HEK293T (cell line): ENCODE measurements at regions not wholly inside any gene's neighbourhood (a gene's known extent, or its start where the extent isn't known, plus 50 kb on each side); places are given as distances from the start of the nearest gene placed in this dataset.

ENCODE experiments used
- CTCF ChIA-PET: fragments of 350-600 bp; formaldehyde crosslinking; extraction: SDS; loops from one replicate; lab custom pipeline; 2021; ENCODE audit warnings: antibody characterized with exemption, inconsistent platforms; lab: Yijun Ruan, JAX
- POLR2A ChIA-PET: fragments of 350-600 bp; formaldehyde crosslinking; extraction: SDS; loops from one replicate; lab custom pipeline; 2020; ENCODE audit warnings: antibody characterized with exemption, inconsistent platforms; lab: Yijun Ruan, JAX
- DNase-seq: peaks from one replicate; pipeline ENCODE4 v3.0.0; 2012; ENCODE audit warnings: mixed read lengths; ENCODE audit errors: extremely low spot score
- ARNT ChIP-seq: fragments of 450-650 bp; IDR thresholded peaks from 2 replicates; pipeline ENCODE4 v1.6.1; 2017; ENCODE audit warnings: mild to moderate bottlenecking
- BHLHE40 ChIP-seq: fragments of 450-650 bp; IDR thresholded peaks from 2 replicates; pipeline ENCODE4 v1.6.1; 2016; ENCODE audit warnings: mild to moderate bottlenecking, moderate library complexity, borderline replicate concordance
- CTBP1 ChIP-seq: fragments of 450-650 bp; IDR thresholded peaks from 2 replicates; pipeline ENCODE4 v1.6.1; 2016; ENCODE audit warnings: borderline replicate concordance
- ELF4 ChIP-seq: fragments of 450-650 bp; IDR thresholded peaks from 2 replicates; pipeline ENCODE4 v1.6.1; 2017; ENCODE audit warnings: antibody characterized with exemption
- FOXA1 ChIP-seq: fragments of 450-650 bp; IDR thresholded peaks from 2 replicates; pipeline ENCODE4 v1.6.1; 2016; ENCODE audit warnings: mild to moderate bottlenecking
- FOXK2 ChIP-seq: fragments of 450-650 bp; IDR thresholded peaks from 2 replicates; pipeline ENCODE4 v1.6.1; 2016; ENCODE audit warnings: mild to moderate bottlenecking
- FOXM1 ChIP-seq: fragments of 450-650 bp; IDR thresholded peaks from 2 replicates; pipeline ENCODE4 v1.6.1; 2017; ENCODE audit warnings: mild to moderate bottlenecking, borderline replicate concordance
- HDGF ChIP-seq: fragments of 450-650 bp; IDR thresholded peaks from 2 replicates; pipeline ENCODE4 v1.6.1; 2017; ENCODE audit warnings: antibody characterized with exemption, borderline replicate concordance
- L3MBTL2 ChIP-seq: fragments of 450-650 bp; conservative IDR thresholded peaks from 2 replicates; pipeline ENCODE4 v1.6.1; 2016; ENCODE audit warnings: mild to moderate bottlenecking
- LEF1 ChIP-seq: fragments of 450-650 bp; IDR thresholded peaks from 2 replicates; pipeline ENCODE4 v1.6.1; 2017; ENCODE audit warnings: mild to moderate bottlenecking, borderline replicate concordance
- NFRKB ChIP-seq: fragments of 450-650 bp; IDR thresholded peaks from 2 replicates; pipeline ENCODE4 v1.6.1; 2016; ENCODE audit warnings: mild to moderate bottlenecking, moderate library complexity
- SP1 ChIP-seq: fragments of 450-650 bp; IDR thresholded peaks from 2 replicates; pipeline ENCODE4 v1.6.1; 2017
- SUZ12 ChIP-seq: fragments of 450-650 bp; IDR thresholded peaks from 2 replicates; pipeline ENCODE4 v1.6.1; 2016; ENCODE audit warnings: mild to moderate bottlenecking
- TARDBP ChIP-seq: fragments of 450-650 bp; IDR thresholded peaks from 2 replicates; pipeline ENCODE4 v1.6.1; 2016
- ZNF384 ChIP-seq: fragments of 450-650 bp; IDR thresholded peaks from 2 replicates; pipeline ENCODE4 v1.6.1; 2016
- TF ChIP-seq, protein P1 (sequence below): fragments of 450-650 bp; IDR thresholded peaks from 2 replicates; pipeline ENCODE4 v1.6.1; 2016

DNA sequence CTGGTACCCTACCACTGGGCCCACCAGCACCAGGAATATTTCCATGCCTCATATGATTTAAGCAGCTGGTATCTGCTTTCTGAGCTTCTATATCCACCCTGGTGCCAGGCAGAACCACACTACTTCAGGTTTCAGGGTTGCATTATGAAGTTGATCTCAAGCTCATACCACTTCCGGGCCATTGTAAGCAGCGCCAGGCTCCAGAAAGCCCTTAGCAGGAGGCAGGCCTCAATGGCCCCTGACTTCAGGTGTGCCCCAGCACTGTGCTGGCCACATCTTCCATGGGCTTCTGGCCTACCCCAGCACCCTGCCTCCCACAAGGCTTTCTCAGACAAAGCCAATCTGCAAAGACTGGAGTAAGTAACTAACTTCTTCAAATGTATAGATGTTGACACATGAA, 391.3 kb upstream of the GRM3 start:
- DNase-seq: no peak
- TF ChIP-seq L3MBTL2 (no peak), ELF4 (no peak), FOXA1 (no peak), CTBP1 (no peak), ZNF384 (no peak), NFRKB (no peak), FOXK2 (no peak), FOXM1 (no peak), BHLHE40 (no peak), LEF1 (no peak), SUZ12 (no peak), SP1 (no peak), HDGF (no peak), TARDBP (no peak), ARNT (no peak)
- TF ChIP-seq, protein P1, sequence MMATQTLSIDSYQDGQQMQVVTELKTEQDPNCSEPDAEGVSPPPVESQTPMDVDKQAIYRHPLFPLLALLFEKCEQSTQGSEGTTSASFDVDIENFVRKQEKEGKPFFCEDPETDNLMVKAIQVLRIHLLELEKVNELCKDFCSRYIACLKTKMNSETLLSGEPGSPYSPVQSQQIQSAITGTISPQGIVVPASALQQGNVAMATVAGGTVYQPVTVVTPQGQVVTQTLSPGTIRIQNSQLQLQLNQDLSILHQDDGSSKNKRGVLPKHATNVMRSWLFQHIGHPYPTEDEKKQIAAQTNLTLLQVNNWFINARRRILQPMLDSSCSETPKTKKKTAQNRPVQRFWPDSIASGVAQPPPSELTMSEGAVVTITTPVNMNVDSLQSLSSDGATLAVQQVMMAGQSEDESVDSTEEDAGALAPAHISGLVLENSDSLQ: no peak
- CTCF ChIA-PET: no interaction called here
- POLR2A ChIA-PET: no interaction called here

DNA sequence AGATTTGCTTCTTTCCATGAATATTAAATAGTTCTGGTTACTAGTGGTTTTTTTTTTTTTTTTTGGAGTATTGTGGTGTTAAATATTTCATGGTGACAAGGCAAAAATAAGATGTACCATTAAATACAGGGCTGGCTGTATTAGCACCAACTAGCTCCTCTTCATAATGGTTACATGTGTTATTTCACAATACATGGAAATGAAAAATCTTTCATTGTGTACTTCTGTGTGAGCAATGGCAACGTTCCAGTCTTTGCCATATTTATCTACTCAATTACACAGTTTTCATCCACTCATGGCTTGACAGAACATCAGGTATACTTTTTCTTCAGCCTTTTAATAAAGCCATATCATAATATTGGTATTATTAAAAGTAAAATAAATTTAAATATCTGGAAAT, 394.7 kb upstream of the GRM3 start:
- ChIA-PET CTCF (no interaction called here), POLR2A (no interaction called here)
- TF ChIP-seq ELF4: no peak
- no peak for TF ChIP-seq L3MBTL2
- no peak for DNase-seq

DNA sequence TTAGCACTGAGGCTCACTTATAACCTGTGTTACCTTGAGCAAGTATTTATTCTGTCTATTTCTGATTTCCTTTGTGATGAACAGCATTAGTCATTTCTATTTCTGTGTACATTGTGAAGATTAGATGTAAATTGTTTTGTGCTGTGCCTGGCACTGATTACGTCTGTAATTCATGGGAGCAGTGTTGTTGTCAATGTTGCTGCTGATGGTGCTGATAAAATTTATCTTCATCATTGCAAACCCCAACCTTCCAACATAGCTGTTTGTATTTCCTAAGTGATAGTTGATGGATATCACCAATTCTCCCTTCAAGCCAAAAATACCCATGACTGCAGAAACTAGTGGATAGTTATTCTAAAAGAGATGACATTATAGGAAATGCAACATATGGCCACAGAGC, 400.5 kb upstream of the GRM3 start:
- TF ChIP-seq, protein P1: no peak
- no peak for TF ChIP-seq CTBP1
- no peak for TF ChIP-seq HDGF
- no peak for TF ChIP-seq ZNF384
- no peak for TF ChIP-seq BHLHE40
- no peak for TF ChIP-seq FOXM1
- TF ChIP-seq ELF4: no peak
- TF ChIP-seq SP1: no peak
- no peak for TF ChIP-seq L3MBTL2
- TF ChIP-seq NFRKB: no peak
- no peak for TF ChIP-seq TARDBP
- no peak for TF ChIP-seq FOXA1
- no peak for TF ChIP-seq ARNT
- ChIA-PET CTCF (no interaction called here), POLR2A (no interaction called here)
- no peak for DNase-seq

DNA sequence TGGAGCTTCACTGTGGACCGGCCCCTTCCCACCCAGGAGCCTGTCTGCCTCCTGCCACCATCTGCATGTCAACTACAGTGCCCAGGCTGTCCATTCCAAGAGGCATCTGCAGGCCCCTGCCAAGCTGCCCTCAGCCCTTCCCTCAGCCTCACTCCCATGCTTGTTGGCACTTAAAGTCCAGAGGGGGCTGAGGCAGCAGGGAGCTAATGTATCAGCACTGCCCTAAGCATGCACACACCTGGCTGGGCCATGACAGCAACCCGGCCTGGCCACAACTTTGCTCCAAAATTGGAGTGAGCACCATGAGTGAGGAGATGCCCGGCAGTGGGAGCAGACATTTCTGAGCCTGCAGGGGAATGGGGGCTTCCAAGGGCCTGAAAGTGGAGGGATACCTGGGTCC, 417.5 kb upstream of the GRM3 start:
- no peak for TF ChIP-seq BHLHE40
- no peak for TF ChIP-seq ZNF384
- TF ChIP-seq ELF4: no peak
- TF ChIP-seq HDGF: no peak
- no peak for TF ChIP-seq SUZ12
- TF ChIP-seq FOXM1: no peak
- no peak for TF ChIP-seq FOXA1
- TF ChIP-seq LEF1: no peak
- no peak for TF ChIP-seq FOXK2
- no peak for TF ChIP-seq NFRKB
- no peak for TF ChIP-seq L3MBTL2

DNA sequence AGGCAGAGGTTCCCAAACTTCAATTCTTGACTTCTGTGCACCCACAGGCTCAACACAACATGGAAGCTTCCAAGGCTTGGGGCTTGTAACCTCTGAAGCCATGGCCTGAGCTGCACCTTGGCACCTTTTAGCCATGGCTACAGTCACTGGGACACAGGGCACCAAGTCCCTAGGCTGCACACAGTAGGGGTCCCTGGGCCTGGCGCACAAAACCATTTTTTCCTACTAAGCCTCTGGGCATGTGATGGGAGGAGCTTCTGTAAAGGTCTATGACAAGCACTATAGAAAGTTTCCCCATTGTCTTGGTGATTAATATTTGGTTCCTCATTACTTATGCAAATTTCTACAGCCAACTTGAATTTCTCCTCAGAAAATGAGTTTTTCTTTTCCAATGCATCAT, 420.9 kb upstream of the GRM3 start:
- DNase-seq: no peak
- POLR2A ChIA-PET: no interaction called here
- CTCF ChIA-PET: no interaction called here
- TF ChIP-seq CTBP1: no peak
- TF ChIP-seq ELF4: no peak
- no peak for TF ChIP-seq NFRKB
- TF ChIP-seq ZNF384: no peak
- TF ChIP-seq FOXA1: no peak
- TF ChIP-seq ARNT: no peak
- no peak for TF ChIP-seq TARDBP
- TF ChIP-seq LEF1: no peak
- no peak for TF ChIP-seq SUZ12
- no peak for TF ChIP-seq FOXK2
- TF ChIP-seq SP1: no peak

More for the DNA sequence above, 417.5 kb upstream of the GRM3 start:
- CTCF ChIA-PET: no interaction called here
- POLR2A ChIA-PET: no interaction called here
- no peak for DNase-seq

DNA sequence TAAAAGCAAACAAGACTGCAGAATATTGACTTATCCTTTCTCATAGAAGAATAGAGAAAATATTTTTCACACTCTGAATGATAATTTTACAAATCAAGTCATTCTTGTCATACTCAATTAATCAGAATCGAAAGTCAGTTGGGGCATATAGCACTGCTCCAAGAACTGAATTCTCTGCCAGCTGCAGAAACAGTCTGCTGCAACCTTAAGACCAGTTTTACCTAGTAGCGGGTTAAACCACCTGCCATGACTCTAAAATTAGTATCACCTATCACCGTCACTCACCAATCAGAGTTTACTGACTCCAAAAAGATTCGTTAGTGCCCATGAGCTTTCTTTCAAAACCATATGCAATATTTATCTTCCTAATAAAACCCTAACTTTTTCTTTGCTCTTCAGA, 429.0 kb upstream of the GRM3 start:
- no peak for DNase-seq
- TF ChIP-seq SP1 (no peak), FOXA1 (no peak), FOXK2 (no peak)
- POLR2A ChIA-PET: no interaction called here
- CTCF ChIA-PET: interaction anchor here (0.6 kb wide), 1 partner anchor 361 kb away, joined by 3 read pairs; no protein-coding TSS in a partner anchor

DNA sequence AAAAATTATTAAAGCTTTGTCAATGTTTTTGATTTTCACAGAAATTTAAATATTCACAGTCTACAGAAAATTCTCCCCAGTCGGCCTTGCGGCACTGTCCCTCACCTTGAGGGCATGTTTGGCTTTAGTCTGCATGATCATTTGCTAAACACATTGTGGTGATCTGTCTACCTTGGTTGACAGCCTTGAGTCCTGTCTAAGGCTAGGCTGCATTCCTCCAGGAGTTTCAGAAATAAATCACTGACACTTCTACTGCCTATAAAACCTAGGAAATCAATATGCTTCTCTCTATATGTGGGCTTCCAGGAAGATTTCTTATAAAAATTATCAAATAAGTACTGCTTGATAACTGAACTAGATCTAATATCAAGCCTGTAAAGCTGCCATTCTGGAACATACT, 430.7 kb upstream of the GRM3 start:
- no peak for DNase-seq
- ChIA-PET POLR2A (no interaction called here), CTCF (no interaction called here)
- TF ChIP-seq, protein P1: peak; percentile 52; the same call in 1 of the 2 replicates
- TF ChIP-seq FOXM1 (no peak), FOXA1 (no peak)
